Upper lobe of left lung (tissue), 4 donors: ENCODE measurements at regions not wholly inside any gene's neighbourhood (a gene's known extent, or its start where the extent isn't known, plus 50 kb on each side); places are given as distances from the start of the nearest gene placed in this dataset.

Experiments
- EP300 ChIP-seq, 4 donors: sonication (generic); formaldehyde crosslinking; IDR thresholded peaks; one replicate each; pipeline ENCODE4 v1.5.1; 2017; ENCODE audit warnings: antibody characterized with exemption in 4 of 4, control low read depth in 2 of 4
- POLR2A ChIP-seq, 4 donors: fragments of 450-650 bp; IDR thresholded peaks; one replicate each; pipeline ENCODE4 v1.5.1; 2016 to 2017; ENCODE audit warnings: antibody characterized with exemption in 4 of 4, mild to moderate bottlenecking in 2 of 4
- POLR2AphosphoS5 ChIP-seq, 2 donors: sonication (generic); formaldehyde crosslinking; IDR thresholded peaks; one replicate each; pipeline ENCODE4 v1.5.1; 2017; ENCODE audit warnings: antibody characterized with exemption in 2 of 2
- TF ChIP-seq, protein P1 (sequence below), 6 experiments: fragments of 450-650 bp in 4 of 6; fragments of 200-600 bp in 2 of 6; sonication (generic) in 2 of 6; IDR thresholded peaks; one replicate each; pipeline ENCODE4 v1.5.1; 2016 to 2019; ENCODE audit warnings: antibody characterized with exemption in 6 of 6

DNA sequence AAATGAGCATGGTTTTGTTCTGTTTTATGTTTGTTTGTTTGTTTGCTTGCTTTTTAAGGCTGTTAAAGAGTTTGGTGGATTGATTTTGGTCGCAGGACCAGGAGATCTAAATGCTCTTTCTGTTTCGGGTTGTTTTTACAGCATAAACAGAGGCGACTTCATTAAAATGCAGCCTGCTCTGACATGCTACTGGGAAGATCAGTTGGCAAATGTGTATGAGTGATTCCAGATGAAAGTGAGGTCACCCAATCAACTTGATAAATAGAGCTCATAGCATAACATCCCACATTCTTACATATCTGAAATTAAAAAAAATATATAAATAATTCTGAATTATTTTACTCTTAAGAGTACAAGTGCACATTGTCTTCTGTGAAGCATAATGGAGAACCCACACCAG, 947.7 kb downstream of the GALC start:
- TF ChIP-seq, protein P1, sequence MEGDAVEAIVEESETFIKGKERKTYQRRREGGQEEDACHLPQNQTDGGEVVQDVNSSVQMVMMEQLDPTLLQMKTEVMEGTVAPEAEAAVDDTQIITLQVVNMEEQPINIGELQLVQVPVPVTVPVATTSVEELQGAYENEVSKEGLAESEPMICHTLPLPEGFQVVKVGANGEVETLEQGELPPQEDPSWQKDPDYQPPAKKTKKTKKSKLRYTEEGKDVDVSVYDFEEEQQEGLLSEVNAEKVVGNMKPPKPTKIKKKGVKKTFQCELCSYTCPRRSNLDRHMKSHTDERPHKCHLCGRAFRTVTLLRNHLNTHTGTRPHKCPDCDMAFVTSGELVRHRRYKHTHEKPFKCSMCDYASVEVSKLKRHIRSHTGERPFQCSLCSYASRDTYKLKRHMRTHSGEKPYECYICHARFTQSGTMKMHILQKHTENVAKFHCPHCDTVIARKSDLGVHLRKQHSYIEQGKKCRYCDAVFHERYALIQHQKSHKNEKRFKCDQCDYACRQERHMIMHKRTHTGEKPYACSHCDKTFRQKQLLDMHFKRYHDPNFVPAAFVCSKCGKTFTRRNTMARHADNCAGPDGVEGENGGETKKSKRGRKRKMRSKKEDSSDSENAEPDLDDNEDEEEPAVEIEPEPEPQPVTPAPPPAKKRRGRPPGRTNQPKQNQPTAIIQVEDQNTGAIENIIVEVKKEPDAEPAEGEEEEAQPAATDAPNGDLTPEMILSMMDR (IDR thresholded peaks at IDR 0.05) = no peak
- TF ChIP-seq POLR2AphosphoS5 (IDR thresholded peaks at IDR 0.05) (no peak), EP300 (IDR thresholded peaks at IDR 0.05) (no peak), POLR2A (IDR thresholded peaks at IDR 0.05) (no peak)
